ENCODE measurements at regions not wholly inside any gene's neighbourhood (a gene's known extent, or its start where the extent isn't known, plus 50 kb on each side); places are given as distances from the start of the nearest gene placed in this dataset.

DNA sequence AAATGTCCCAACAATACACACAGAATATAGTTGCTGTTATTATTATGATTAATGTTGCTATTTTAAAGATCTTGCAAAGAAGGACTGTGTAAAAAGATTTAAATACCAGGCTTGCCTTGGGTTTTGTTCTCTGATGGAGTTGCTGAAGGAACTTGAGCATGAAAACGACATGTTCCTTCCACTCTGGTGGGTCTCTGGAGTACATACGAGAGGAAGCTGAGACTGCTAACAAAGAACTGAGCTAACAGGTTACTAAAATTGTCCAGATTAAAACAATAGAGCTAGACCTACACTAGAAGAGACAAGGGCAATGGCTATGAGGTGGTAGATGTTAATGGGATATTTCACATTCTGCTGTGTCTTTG, 612.2 kb downstream of the TSN start:
- Mint-ChIP-seq H3K9me3 (peaks cover 4 to 7% (median 5%) of the 10 kb centered on the region in 3 donors), H3K27ac (no peak overlapping the region), H3K4me1 (no peaks in the 10 kb centered on the region), H3K36me3 (no peaks in the 10 kb centered on the region), H3K27me3 (no peaks in the 10 kb centered on the region), H3K4me3 (no peak overlapping the region)

DNA sequence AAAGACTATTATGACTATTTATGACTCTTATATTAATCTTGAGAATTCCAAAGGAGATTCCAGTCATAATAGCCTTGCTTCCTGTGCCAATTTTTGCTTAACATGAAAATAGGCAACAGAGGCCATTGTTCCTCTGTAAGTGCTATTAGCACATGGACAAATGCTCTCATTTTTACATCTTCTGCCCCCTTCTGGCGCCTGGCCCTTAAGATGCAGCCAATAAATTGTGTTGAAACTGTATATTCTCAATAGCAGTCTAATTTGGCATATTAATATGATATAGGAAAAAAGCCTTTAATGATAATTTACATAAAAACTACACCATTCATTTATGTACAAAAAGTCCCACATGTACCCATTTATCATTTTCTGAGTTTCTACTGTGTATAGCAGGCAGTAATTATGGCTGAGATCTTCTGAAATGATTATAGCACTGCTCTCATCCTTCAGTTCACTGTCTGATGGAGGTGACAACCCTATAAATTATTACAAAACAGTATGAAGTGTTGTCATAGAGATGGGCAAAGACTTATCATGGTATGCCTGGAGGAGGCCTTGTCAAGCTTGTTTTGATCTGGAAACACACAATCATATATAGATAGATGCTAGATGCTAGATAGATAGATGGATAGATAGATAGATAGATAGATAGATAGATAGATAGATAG, 613.3 kb downstream of the TSN start:
- Mint-ChIP-seq H3K4me3 (no peak overlapping the region), H3K27ac (no peak overlapping the region), H3K36me3 (no peaks in the 10 kb centered on the region), H3K4me1 (no peaks in the 10 kb centered on the region), H3K9me3 (peaks cover 4 to 18% (median 5%) of the 10 kb centered on the region in 3 donors), H3K27me3 (no peaks in the 10 kb centered on the region)

GRCh38 chr2:122378521-122378920, 623.1 kb downstream of the TSN start:
- Mint-ChIP-seq H3K27ac (no peak overlapping the region), H3K4me3 (peak overlapping the region in 1 of 4 donors; percentile 6), H3K36me3 (no peaks in the 10 kb centered on the region), H3K9me3 (peaks cover 4 to 13% (median 6%) of the 10 kb centered on the region in 3 donors), H3K27me3 (no peaks in the 10 kb centered on the region), H3K4me1 (no peaks in the 10 kb centered on the region)

DNA sequence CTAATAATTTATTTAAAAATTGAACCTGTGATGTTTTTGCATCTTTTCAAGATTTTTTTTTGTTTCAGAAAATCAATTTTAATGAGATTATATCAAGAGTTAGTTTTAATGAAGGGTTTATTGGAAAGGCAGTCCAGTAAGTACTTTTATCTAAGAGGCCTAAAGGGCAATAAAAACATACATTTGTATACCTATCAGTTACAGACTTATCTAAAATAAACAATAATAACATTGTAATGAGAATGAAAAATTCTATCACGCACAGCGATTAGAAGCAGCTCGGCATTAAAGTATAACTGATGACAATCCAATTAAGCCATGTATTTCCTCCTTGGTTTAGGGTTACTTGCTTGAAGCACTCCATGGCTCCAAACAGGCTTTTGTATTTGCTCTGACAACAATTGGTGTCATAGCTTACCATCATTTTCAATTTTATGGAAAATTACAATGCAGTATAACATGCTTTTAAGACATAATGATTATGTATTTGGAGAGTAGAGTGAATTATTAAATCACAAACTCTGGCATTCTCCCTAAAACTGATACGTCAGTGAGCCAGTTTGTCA, 629.4 kb downstream of the TSN start:
- Mint-ChIP-seq H3K4me1 (no peaks in the 10 kb centered on the region), H3K9me3 (peaks cover 7 to 14% (median 12%) of the 10 kb centered on the region in 3 donors), H3K27ac (no peak overlapping the region), H3K36me3 (no peaks in the 10 kb centered on the region), H3K4me3 (no peak overlapping the region), H3K27me3 (no peaks in the 10 kb centered on the region)

GRCh38 chr2:122388208-122388607, 632.8 kb downstream of the TSN start:
- Mint-ChIP-seq H3K27ac (no peak overlapping the region), H3K4me3 (no peak overlapping the region), H3K9me3 (peaks cover 5 to 12% (median 11%) of the 10 kb centered on the region in 3 donors), H3K4me1 (no peaks in the 10 kb centered on the region), H3K27me3 (no peaks in the 10 kb centered on the region), H3K36me3 (no peaks in the 10 kb centered on the region)

GRCh38 chr2:122389694-122390093, 634.2 kb downstream of the TSN start:
- Mint-ChIP-seq H3K27me3 (no peaks in the 10 kb centered on the region), H3K4me3 (no peak overlapping the region), H3K4me1 (no peaks in the 10 kb centered on the region), H3K9me3 (peaks cover 3 to 12% (median 11%) of the 10 kb centered on the region in 3 donors), H3K36me3 (no peaks in the 10 kb centered on the region), H3K27ac (no peak overlapping the region)

DNA sequence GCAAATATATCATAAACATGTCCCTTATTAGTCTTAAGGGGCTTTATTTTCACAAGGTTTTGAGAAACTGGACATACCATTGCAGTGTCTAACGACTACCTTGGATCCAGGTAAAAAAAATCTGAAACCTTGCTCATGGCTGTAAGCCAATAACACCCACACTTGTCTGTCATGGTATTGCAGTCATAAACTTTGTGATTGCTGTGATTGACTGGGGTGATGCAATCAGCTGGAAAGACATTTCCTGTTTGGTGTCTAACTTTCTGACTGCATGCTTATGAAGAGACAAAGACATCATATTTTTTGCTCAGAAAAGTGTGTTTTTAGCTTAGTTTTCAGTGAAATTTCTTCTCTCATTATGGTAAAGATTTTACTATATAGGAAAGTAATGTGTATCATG, 635.0 kb downstream of the TSN start:
- H3K36me3 Mint-ChIP-seq = no peaks in the 10 kb centered on the region
- no peak overlapping the region for H3K27ac Mint-ChIP-seq
- H3K4me3 Mint-ChIP-seq = no peak overlapping the region
- no peaks in the 10 kb centered on the region for H3K27me3 Mint-ChIP-seq
- H3K9me3 Mint-ChIP-seq = peaks cover 3 to 12% (median 10%) of the 10 kb centered on the region in 3 donors
- H3K4me1 Mint-ChIP-seq = no peaks in the 10 kb centered on the region

DNA sequence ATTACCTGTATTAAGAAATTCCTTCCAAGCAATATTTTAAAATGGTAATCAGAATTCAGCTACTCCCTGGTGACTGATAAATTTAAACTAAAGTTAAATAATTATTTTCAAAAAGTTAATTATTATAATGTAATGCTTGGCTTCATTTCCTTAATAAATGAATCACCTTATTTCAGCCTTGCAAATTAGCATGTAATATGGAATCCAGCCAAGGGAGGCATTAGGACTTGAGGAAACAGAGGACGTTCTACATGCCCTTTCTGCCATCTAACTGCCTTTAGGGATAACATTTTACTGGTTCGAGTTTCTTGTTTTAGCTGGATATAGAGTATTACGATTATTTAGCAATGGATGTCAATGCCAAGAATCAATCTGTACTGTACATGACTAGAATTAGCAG, 636.3 kb downstream of the TSN start:
- Mint-ChIP-seq H3K36me3 (no peaks in the 10 kb centered on the region), H3K9me3 (peaks cover 6 to 12% (median 12%) of the 10 kb centered on the region in 3 donors), H3K4me1 (no peaks in the 10 kb centered on the region), H3K27me3 (no peaks in the 10 kb centered on the region), H3K4me3 (no peak overlapping the region), H3K27ac (no peak overlapping the region)

- Mint-ChIP-seq H3K27me3 (no peaks in the 10 kb centered on the region), H3K4me1 (no peaks in the 10 kb centered on the region), H3K36me3 (no peaks in the 10 kb centered on the region), H3K9me3 (peaks cover 4 to 8% (median 6%) of the 10 kb centered on the region in 3 donors), H3K27ac (no peak overlapping the region), H3K4me3 (no peak overlapping the region)
These were observed 640.2 kb downstream of the TSN start for GRCh38 chr2:122395687-122396086.

- no peak overlapping the region for H3K4me3 Mint-ChIP-seq
- no peaks in the 10 kb centered on the region for H3K36me3 Mint-ChIP-seq
- H3K9me3 Mint-ChIP-seq = peaks cover 2 to 11% (median 8%) of the 10 kb centered on the region in 3 donors
- H3K27ac Mint-ChIP-seq = no peak overlapping the region
- H3K4me1 Mint-ChIP-seq = peaks cover 0 to 1% (median 0%) of the 10 kb centered on the region in 3 donors
- H3K27me3 Mint-ChIP-seq = no peaks in the 10 kb centered on the region
These were observed 655.8 kb downstream of the TSN start for GRCh38 chr2:122411231-122411630.

DNA sequence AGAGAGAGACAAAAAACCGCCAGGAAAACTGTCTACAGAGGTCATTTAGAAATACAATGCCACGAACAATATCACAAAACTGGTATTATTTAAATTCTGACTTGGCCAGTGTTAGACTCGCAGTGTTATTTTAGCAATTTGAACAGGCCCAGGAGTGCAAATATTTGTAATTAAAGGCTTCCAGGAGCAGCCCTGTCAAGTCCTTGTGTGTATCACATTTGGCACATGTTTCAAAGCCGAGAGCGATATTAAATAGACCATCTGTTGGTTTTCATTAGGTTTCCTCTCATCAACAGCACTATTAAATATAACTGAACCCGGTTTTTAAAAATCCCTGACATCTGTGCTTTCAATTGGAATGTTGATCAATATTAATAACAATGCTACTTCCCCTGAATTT, 656.9 kb downstream of the TSN start:
- Mint-ChIP-seq H3K27ac (no peak overlapping the region), H3K36me3 (no peaks in the 10 kb centered on the region), H3K9me3 (peaks cover 2 to 11% (median 8%) of the 10 kb centered on the region in 3 donors), H3K4me3 (no peak overlapping the region), H3K4me1 (peaks cover 0 to 1% (median 0%) of the 10 kb centered on the region in 3 donors), H3K27me3 (no peaks in the 10 kb centered on the region)

GRCh38 chr2:122414902-122415301, 659.5 kb downstream of the TSN start:
- Mint-ChIP-seq H3K4me3 (no peak overlapping the region), H3K4me1 (peaks cover 0 to 1% (median 0%) of the 10 kb centered on the region in 3 donors), H3K27me3 (no peaks in the 10 kb centered on the region), H3K9me3 (peaks cover 2 to 16% (median 8%) of the 10 kb centered on the region in 3 donors), H3K36me3 (no peaks in the 10 kb centered on the region), H3K27ac (no peak overlapping the region)

- H3K4me1 Mint-ChIP-seq = peaks cover 0 to 1% (median 0%) of the 10 kb centered on the region in 3 donors
- H3K27me3 Mint-ChIP-seq = no peaks in the 10 kb centered on the region
- H3K27ac Mint-ChIP-seq = no peak overlapping the region
- H3K4me3 Mint-ChIP-seq = no peak overlapping the region
- H3K36me3 Mint-ChIP-seq = no peaks in the 10 kb centered on the region
- peaks cover 0 to 5% (median 3%) of the 10 kb centered on the region in 3 donors for H3K9me3 Mint-ChIP-seq
These were observed 661.7 kb downstream of the TSN start for GRCh38 chr2:122417114-122417513.

DNA sequence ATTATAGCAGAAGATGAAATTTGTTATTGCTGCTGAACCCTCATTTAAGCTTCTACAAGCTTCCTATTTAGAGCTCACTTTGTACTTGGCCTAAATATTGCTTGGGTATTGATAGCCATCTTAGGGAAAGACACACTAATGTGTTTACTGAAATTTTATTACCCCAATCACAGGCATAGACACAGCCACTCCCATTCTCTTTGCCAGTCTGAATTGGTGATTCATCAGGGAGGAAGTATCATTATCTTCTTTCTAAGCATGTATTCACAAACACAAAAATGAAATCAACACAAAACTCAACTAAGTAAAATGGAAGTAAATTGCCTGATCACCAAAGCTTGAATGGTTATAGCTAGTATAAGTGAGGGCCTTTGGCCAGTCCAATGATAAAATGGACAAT, 666.3 kb downstream of the TSN start:
- H3K4me3 Mint-ChIP-seq = no peak overlapping the region
- H3K4me1 Mint-ChIP-seq = no peaks in the 10 kb centered on the region
- no peaks in the 10 kb centered on the region for H3K36me3 Mint-ChIP-seq
- H3K27ac Mint-ChIP-seq = no peak overlapping the region
- H3K9me3 Mint-ChIP-seq = peaks cover 0 to 10% (median 7%) of the 10 kb centered on the region in 3 donors
- no peaks in the 10 kb centered on the region for H3K27me3 Mint-ChIP-seq

- no peaks in the 10 kb centered on the region for H3K4me1 Mint-ChIP-seq
- H3K4me3 Mint-ChIP-seq = no peak overlapping the region
- peaks cover 0 to 16% (median 9%) of the 10 kb centered on the region in 3 donors for H3K9me3 Mint-ChIP-seq
- H3K27ac Mint-ChIP-seq = no peak overlapping the region
- H3K36me3 Mint-ChIP-seq = no peaks in the 10 kb centered on the region
- H3K27me3 Mint-ChIP-seq = no peaks in the 10 kb centered on the region
These were observed 667.0 kb downstream of the TSN start for GRCh38 chr2:122422384-122422991.

DNA sequence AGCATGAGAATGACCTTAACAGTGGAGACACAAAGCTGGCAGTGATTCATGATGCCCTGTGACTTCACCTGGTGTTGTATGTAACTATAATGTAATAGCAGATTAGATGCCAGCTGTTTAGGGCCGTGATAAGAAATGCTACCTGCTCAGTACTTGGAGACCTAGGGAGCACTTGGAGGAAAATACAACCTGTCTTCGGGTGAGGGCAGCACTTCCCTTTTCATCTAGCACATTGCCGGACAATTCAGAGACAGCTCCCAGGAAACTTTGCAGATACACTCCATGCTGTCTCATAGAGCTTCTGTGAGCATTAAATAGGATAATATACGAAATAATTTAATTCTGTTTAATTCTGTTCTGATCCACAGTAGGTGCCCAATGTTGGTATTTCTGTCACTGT, 668.5 kb downstream of the TSN start:
- Mint-ChIP-seq H3K4me3 (no peak overlapping the region), H3K36me3 (no peaks in the 10 kb centered on the region), H3K27me3 (no peaks in the 10 kb centered on the region), H3K27ac (no peak overlapping the region), H3K9me3 (peaks cover 0 to 12% (median 9%) of the 10 kb centered on the region in 3 donors), H3K4me1 (no peaks in the 10 kb centered on the region)
